Fibroblast of villous mesenchyme (primary cell): ENCODE measurements at regions not wholly inside any gene's neighbourhood (a gene's known extent, or its start where the extent isn't known, plus 50 kb on each side); places are given as distances from the start of the nearest gene placed in this dataset.

Experiments
- DNase-seq: peaks from one replicate; pipeline ENCODE4 v3.0.0-alpha.2; 2010; ENCODE audit warnings: low read depth
- H3K4me3 ChIP-seq: 2 replicates; pipeline ENCODE4 v1.5.1; 2011; ENCODE audit warnings: low read depth, mild to moderate bottlenecking, low read length
- CTCF ChIP-seq: IDR thresholded peaks from 2 replicates; pipeline ENCODE4 v1.5.1; 2012; ENCODE audit warnings: low read depth, mild to moderate bottlenecking, low read length; ENCODE audit not compliant: insufficient read depth

- no peak overlapping the region for H3K4me3 ChIP-seq
- no peak for DNase-seq
- no peak for TF ChIP-seq CTCF
Measured at GRCh38 chrX:6909396-6909795, 238.1 kb upstream of the STS start.

GRCh38 chrX:6906608-6907007, 240.9 kb upstream of the STS start:
- TF ChIP-seq CTCF: no peak
- H3K4me3 ChIP-seq: no peak overlapping the region
- DNase-seq: no peak

GRCh38 chrX:6904156-6904555, 243.4 kb upstream of the STS start:
- H3K4me3 ChIP-seq: no peak overlapping the region
- no peak for TF ChIP-seq CTCF
- no peak for DNase-seq

- no peak for TF ChIP-seq CTCF
- H3K4me3 ChIP-seq: no peak overlapping the region
- peak; percentile 3 for DNase-seq
Measured at GRCh38 chrX:6898371-6898770, 249.1 kb upstream of the STS start.

GRCh38 chrX:6891404-6891803, 256.1 kb upstream of the STS start:
- no peak overlapping the region for H3K4me3 ChIP-seq
- DNase-seq: no peak
- TF ChIP-seq CTCF: no peak

- DNase-seq: no peak
- no peak overlapping the region for H3K4me3 ChIP-seq
- TF ChIP-seq CTCF: no peak
Measured at GRCh38 chrX:6890544-6891261, 256.8 kb upstream of the STS start.

GRCh38 chrX:6885909-6886308, 261.6 kb upstream of the STS start:
- no peak for DNase-seq
- TF ChIP-seq CTCF: no peak
- no peak overlapping the region for H3K4me3 ChIP-seq
